ENCODE measurements at regions not wholly inside any gene's neighbourhood (a gene's known extent, or its start where the extent isn't known, plus 50 kb on each side); places are given as distances from the start of the nearest gene placed in this dataset.

DNA sequence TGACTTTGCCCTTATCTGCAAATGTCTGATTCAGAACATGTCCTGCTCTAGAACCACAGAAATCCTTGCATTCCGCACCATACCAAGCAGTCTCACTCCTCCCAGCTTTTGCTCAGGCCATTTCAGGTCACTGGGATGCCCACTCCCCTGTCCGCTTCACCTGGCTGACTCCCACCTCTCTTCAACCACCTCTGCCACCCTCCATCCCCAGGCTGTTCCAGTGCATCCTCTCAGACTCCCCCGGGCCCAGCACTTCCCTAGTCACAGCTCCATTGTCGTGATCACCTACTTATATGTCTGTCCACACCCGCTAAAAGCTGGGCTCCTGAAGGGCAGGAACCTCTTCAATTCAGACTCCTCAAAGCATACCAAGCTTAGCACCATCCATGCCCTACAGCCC, 58.4 kb upstream of the CDH5 start (continued):
- TF ChIP-seq SNAPC2 (CRISPR knock-in tag; IDR thresholded peaks at IDR 0.05) (no peak), RBAK (CRISPR knock-in tag; IDR thresholded peaks at IDR 0.05) (no peak)

DNA sequence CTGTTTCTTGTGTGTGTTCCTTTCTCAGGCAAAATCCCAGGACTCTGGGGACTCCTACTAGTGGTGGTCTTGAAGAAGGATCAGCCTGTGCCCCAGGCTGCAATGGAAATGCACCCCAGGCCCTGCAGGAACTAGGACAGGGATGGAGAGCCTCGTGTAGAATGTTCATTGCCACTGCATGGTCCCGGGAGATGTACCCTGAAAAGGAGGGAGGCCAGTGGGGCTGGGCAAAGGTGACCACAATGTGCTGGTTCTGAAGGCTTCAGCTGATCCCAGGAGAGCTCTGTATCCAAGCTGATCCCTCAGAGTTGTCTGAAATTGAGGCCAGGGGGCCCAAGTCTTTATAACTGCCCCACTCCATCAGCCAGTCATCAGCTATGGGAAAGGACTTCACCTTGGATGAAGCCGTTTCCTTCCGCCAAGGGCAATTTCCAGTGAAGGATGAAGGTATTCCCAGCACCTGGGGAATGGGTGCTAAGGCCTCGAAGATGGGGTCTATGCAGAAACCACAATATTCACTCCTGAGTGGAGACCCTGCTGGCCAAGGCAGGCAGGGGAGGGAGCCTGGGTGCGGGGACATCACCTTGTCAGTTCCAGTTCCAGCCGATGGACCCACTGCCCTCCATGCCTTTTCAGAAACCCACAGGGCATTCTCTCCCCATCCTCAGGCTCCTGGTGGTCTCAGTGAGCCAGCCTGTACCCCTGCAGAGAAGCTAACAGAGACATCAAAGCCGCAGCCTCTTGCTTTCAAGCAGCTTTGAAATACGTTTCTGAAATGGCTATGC, 59.9 kb upstream of the CDH5 start:
- 19% methylated on average over 9 of the region's 9 CpGs for WGBS (ENCODE audit: low lambda C conversion rate)
- DNase-seq (ENCODE audit: low spot score) = no peak

More for the DNA sequence above, 59.9 kb upstream of the CDH5 start:
- peaks cover 5 to 60% of the 10 kb centered on the region in 2 experiments; a peak in 4 of 5 replicates for H3K27me3 ChIP-seq (ENCODE audit: control insufficient read depth in 1 of 2, insufficient read depth in 2 of 2, low read length in 2 of 2)
- CTCF ChIA-PET (ENCODE audit: low intra/inter-chr PET ratio, low total read pairs) = no interaction called here
- no peak overlapping the region for H3K9ac ChIP-seq (ENCODE audit: insufficient read depth, low read depth, low read length)
- H3K9me3 ChIP-seq (ENCODE audit: low read length) = no peaks in the 10 kb centered on the region
- POLR2A ChIA-PET = no interaction called here
- no peaks in the 10 kb centered on the region for H4K20me1 ChIP-seq (ENCODE audit: insufficient read depth, low read length)
- intact Hi-C loops (cut with micrococcal nuclease; ENCODE audit: unreplicated experiment) = no loop called here
- in situ Hi-C loops (cut with HindIII; ENCODE audit: extremely low pct_ligation_motif_present, low pct_unique_long_range_greater_than_20kb) = no loop called here
- BruUV-seq (replicated peaks) = no TSS peak
- H3K4me1 ChIP-seq (ENCODE audit: insufficient read depth, low read length) = no peaks in the 10 kb centered on the region
- H3K36me3 ChIP-seq (replicated peaks in 1 of 2; ENCODE audit: control insufficient read depth in 1 of 2, insufficient read depth in 2 of 2, low read length in 2 of 2) = no peaks in the 10 kb centered on the region
- FAIRE-seq = no peak
- H3K4me2 ChIP-seq (ENCODE audit: low read depth, low read length) = no peak overlapping the region
- H2AFZ ChIP-seq (ENCODE audit: low read length) = no peak overlapping the region
- ATAC-seq = no peak
- TF ChIP-seq SMARCC2 (IDR thresholded peaks at IDR 0.05) (no peak), MZF1 (CRISPR knock-in tag; IDR thresholded peaks at IDR 0.05; ENCODE audit: borderline replicate concordance) (no peak), ZFP36 (IDR thresholded peaks at IDR 0.05; ENCODE audit: borderline replicate concordance, low read depth, low read length, partially characterized antibody) (no peak), ZSCAN22 (CRISPR knock-in tag; IDR thresholded peaks at IDR 0.05) (no peak), TCF12 (IDR thresholded peaks at IDR 0.05) (no peak), TCF12 (CRISPR knock-in tag; IDR thresholded peaks at IDR 0.05) (no peak), ZNF326 (CRISPR knock-in tag; IDR thresholded peaks at IDR 0.05; ENCODE audit: borderline replicate concordance) (no peak), TSC22D2 (CRISPR knock-in tag; IDR thresholded peaks at IDR 0.05; ENCODE audit: borderline replicate concordance) (no peak)
- TF ChIP-seq, protein P1, sequence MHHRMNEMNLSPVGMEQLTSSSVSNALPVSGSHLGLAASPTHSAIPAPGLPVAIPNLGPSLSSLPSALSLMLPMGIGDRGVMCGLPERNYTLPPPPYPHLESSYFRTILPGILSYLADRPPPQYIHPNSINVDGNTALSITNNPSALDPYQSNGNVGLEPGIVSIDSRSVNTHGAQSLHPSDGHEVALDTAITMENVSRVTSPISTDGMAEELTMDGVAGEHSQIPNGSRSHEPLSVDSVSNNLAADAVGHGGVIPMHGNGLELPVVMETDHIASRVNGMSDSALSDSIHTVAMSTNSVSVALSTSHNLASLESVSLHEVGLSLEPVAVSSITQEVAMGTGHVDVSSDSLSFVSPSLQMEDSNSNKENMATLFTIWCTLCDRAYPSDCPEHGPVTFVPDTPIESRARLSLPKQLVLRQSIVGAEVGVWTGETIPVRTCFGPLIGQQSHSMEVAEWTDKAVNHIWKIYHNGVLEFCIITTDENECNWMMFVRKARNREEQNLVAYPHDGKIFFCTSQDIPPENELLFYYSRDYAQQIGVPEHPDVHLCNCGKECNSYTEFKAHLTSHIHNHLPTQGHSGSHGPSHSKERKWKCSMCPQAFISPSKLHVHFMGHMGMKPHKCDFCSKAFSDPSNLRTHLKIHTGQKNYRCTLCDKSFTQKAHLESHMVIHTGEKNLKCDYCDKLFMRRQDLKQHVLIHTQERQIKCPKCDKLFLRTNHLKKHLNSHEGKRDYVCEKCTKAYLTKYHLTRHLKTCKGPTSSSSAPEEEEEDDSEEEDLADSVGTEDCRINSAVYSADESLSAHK (CRISPR knock-in tag; IDR thresholded peaks at IDR 0.05; ENCODE audit: borderline replicate concordance) = no peak
- TF ChIP-seq, protein P2, sequence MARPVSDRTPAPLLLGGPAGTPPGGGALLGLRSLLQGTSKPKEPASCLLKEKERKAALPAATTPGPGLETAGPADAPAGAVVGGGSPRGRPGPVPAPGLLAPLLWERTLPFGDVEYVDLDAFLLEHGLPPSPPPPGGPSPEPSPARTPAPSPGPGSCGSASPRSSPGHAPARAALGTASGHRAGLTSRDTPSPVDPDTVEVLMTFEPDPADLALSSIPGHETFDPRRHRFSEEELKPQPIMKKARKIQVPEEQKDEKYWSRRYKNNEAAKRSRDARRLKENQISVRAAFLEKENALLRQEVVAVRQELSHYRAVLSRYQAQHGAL (CRISPR knock-in tag; IDR thresholded peaks at IDR 0.05; ENCODE audit: not compliant biosample characterization) = no peak
- TF ChIP-seq, protein P3, sequence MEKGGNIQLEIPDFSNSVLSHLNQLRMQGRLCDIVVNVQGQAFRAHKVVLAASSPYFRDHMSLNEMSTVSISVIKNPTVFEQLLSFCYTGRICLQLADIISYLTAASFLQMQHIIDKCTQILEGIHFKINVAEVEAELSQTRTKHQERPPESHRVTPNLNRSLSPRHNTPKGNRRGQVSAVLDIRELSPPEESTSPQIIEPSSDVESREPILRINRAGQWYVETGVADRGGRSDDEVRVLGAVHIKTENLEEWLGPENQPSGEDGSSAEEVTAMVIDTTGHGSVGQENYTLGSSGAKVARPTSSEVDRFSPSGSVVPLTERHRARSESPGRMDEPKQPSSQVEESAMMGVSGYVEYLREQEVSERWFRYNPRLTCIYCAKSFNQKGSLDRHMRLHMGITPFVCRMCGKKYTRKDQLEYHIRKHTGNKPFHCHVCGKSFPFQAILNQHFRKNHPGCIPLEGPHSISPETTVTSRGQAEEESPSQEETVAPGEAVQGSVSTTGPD (CRISPR knock-in tag; IDR thresholded peaks at IDR 0.05) = no peak
- TF ChIP-seq, protein P4, sequence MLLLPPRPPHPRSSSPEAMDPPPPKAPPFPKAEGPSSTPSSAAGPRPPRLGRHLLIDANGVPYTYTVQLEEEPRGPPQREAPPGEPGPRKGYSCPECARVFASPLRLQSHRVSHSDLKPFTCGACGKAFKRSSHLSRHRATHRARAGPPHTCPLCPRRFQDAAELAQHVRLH (CRISPR knock-in tag; IDR thresholded peaks at IDR 0.05; ENCODE audit: borderline replicate concordance, low read depth) = no peak
- H3K27ac ChIP-seq (ENCODE audit: extremely low read length, insufficient read depth, low read length) = no peak overlapping the region
- no peaks in the 10 kb centered on the region for H3K79me2 ChIP-seq (ENCODE audit: insufficient read depth, low read length)
- no peak overlapping the region for H3K4me3 ChIP-seq (replicated peaks in 1 of 3; ENCODE audit: insufficient read depth in 1 of 3, low read depth in 2 of 3, low read length in 3 of 3)
